A549 (cell line): ENCODE measurements at regions not wholly inside any gene's neighbourhood (a gene's known extent, or its start where the extent isn't known, plus 50 kb on each side); places are given as distances from the start of the nearest gene placed in this dataset.

Experiments used
- JUN ChIP-seq, 2 experiments: fragments of >200 bp; sonication (Bioruptor Twin); formaldehyde crosslinking; IDR thresholded peaks; 2 replicates in 1 of 2; 3 replicates in 1 of 2; pipeline ENCODE4 v1.6.1; 2016 to 2017
- KDM1A ChIP-seq: fragments of 200-600 bp; sonication (generic); IDR thresholded peaks from 2 replicates; pipeline ENCODE4 v1.6.1; 2016; ENCODE audit warnings: low read depth, mild to moderate bottlenecking
- KDM5A ChIP-seq: fragments of 200-600 bp; sonication (generic); IDR thresholded peaks from 2 replicates; pipeline ENCODE4 v1.6.1; 2016; ENCODE audit warnings: antibody characterized with exemption, mild to moderate bottlenecking
- PHF8 ChIP-seq: fragments of 200-600 bp; sonication (generic); IDR thresholded peaks from 2 replicates; pipeline ENCODE4 v1.6.1; 2016; ENCODE audit warnings: low read depth, mild to moderate bottlenecking, antibody characterized with exemption, moderate library complexity, borderline replicate concordance
- POLR2A ChIP-seq: IDR thresholded peaks from 2 replicates; pipeline ENCODE4 v1.6.1; 2012; ENCODE audit warnings: mild to moderate bottlenecking, low read length
- ZNF302 ChIP-seq: fragments of 250-450 bp; sonication (Bioruptor Pico); IDR thresholded peaks from 2 replicates; pipeline ENCODE4 v1.9.0; 2021; ENCODE audit warnings: inconsistent platforms, mild to moderate bottlenecking, moderate library complexity
- TF ChIP-seq, protein P1 (sequence below): fragments of >200 bp; sonication (Bioruptor Twin); formaldehyde crosslinking; IDR thresholded peaks from 3 replicates; pipeline ENCODE4 v1.5.1; 2016
- TF ChIP-seq, protein P2 (sequence below): IDR thresholded peaks from 2 replicates; pipeline ENCODE4 v1.6.1; 2012

DNA sequence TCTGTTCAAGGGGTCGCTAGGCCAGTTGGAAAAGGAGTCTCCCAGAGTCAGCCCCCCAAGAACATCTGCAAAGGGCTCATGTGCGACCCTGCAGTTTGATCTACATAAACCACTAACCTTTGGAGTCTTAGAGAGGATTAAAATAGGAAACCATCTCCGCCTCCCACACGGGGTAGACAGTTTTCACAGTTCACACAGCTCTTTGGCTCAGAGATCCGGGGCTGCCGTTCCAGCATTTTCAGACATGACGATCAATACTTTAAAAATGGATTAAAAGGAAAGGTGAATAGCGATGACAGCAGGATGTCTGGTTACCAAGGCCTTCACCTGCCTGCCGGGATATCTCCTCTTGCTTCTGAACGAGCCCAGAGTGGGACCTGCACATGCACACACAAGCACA is 59.8 kb upstream of the BCL11B start:
- TF ChIP-seq, protein P1, sequence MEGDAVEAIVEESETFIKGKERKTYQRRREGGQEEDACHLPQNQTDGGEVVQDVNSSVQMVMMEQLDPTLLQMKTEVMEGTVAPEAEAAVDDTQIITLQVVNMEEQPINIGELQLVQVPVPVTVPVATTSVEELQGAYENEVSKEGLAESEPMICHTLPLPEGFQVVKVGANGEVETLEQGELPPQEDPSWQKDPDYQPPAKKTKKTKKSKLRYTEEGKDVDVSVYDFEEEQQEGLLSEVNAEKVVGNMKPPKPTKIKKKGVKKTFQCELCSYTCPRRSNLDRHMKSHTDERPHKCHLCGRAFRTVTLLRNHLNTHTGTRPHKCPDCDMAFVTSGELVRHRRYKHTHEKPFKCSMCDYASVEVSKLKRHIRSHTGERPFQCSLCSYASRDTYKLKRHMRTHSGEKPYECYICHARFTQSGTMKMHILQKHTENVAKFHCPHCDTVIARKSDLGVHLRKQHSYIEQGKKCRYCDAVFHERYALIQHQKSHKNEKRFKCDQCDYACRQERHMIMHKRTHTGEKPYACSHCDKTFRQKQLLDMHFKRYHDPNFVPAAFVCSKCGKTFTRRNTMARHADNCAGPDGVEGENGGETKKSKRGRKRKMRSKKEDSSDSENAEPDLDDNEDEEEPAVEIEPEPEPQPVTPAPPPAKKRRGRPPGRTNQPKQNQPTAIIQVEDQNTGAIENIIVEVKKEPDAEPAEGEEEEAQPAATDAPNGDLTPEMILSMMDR: no peak
- TF ChIP-seq, protein P2, sequence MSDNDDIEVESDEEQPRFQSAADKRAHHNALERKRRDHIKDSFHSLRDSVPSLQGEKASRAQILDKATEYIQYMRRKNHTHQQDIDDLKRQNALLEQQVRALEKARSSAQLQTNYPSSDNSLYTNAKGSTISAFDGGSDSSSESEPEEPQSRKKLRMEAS: no peak
- TF ChIP-seq POLR2A (no peak), PHF8 (no peak), ZNF302 (CRISPR knock-in tag) (no peak), KDM5A (no peak), JUN (IDR thresholded peaks at IDR 0.05) (no peak), KDM1A (no peak)
